ENCODE measurements at regions not wholly inside any gene's neighbourhood (a gene's known extent, or its start where the extent isn't known, plus 50 kb on each side); places are given as distances from the start of the nearest gene placed in this dataset.

DNA sequence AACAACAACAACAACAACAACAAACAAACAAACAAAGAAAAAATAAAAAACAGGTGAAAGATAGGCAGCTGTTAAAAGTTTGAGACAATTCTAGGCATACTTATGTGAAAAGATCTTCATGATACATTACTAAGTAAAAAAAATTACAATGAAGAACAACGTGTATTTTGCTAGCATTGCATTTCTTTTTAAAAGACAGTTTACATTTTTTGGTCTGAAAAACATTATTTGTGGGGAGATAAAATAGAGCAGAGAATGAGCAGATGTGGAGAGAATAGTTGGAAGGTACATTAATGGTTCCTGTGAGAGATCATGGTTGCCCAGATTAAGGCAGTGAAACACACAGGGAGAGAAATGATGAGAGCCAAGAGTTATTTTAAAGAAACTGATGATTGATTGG lies 210.2 kb upstream of the MKLN1 start:
- peaks cover 0 to 10% (median 0%) of the 10 kb centered on the region in 4 donors for H3K9me3 ChIP-seq
- no peak overlapping the region for H3K4me3 ChIP-seq
- no peak overlapping the region for H3K27ac ChIP-seq
- DNase-seq, result no peak
- TF ChIP-seq, protein P1, sequence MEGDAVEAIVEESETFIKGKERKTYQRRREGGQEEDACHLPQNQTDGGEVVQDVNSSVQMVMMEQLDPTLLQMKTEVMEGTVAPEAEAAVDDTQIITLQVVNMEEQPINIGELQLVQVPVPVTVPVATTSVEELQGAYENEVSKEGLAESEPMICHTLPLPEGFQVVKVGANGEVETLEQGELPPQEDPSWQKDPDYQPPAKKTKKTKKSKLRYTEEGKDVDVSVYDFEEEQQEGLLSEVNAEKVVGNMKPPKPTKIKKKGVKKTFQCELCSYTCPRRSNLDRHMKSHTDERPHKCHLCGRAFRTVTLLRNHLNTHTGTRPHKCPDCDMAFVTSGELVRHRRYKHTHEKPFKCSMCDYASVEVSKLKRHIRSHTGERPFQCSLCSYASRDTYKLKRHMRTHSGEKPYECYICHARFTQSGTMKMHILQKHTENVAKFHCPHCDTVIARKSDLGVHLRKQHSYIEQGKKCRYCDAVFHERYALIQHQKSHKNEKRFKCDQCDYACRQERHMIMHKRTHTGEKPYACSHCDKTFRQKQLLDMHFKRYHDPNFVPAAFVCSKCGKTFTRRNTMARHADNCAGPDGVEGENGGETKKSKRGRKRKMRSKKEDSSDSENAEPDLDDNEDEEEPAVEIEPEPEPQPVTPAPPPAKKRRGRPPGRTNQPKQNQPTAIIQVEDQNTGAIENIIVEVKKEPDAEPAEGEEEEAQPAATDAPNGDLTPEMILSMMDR (IDR thresholded peaks at IDR 0.05), result no peak
- no peak for TF ChIP-seq POLR2A (IDR thresholded peaks at IDR 0.05)
- no peaks in the 10 kb centered on the region for H3K4me1 ChIP-seq
- no peaks in the 10 kb centered on the region for H3K27me3 ChIP-seq
- no peaks in the 10 kb centered on the region for H3K36me3 ChIP-seq

DNA sequence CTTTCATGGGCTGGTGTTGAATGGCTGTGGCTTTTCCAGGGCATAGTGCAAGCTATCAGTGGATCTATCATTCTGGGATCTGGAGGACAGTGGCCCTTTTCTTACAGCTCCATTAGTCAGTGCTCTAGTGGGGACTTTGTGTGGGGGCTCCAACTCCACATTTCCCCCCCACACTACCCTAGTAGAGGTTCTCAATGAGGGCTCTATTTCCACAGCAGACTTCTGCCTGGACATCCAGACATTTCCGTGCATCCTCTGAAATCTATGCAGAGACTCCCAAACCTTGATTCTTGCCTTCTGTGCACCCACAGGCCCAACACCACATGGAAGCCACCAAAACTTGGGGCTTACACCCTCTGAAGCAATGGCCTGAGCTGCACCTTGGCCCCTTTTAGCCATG lies 208.3 kb upstream of the MKLN1 start:
- Histone ChIP-seq H3K4me3 (no peak overlapping the region), H3K9me3 (peaks cover 0 to 10% (median 0%) of the 10 kb centered on the region in 4 donors), H3K36me3 (no peaks in the 10 kb centered on the region), H3K4me1 (peaks cover 0 to under 1% (median 0%) of the 10 kb centered on the region in 4 donors), H3K27ac (no peak overlapping the region), H3K27me3 (no peaks in the 10 kb centered on the region)
- DNase-seq, result no peak
- TF ChIP-seq, protein P1 (IDR thresholded peaks at IDR 0.05), result no peak
- TF ChIP-seq POLR2A (IDR thresholded peaks at IDR 0.05), result no peak

DNA sequence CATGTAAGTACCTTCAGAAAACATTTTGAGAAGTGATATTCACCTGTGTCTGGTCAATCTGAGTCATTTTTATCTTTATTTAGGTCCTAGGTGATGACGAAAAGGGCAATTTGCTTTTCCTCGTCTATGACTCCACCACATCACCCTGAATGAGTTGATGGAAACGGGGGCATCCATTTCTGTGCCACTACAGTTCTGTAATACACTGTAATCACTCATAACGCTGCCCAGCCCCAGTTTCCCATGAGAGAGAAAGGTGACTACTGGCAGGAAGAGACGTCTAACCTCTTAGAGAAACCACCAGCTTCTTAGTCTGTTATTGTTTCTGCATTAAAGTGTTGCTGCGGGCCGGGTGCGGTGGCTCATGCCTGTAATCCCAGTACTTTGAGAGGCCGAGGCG lies 205.3 kb upstream of the MKLN1 start:
- no peak overlapping the region for H3K4me3 ChIP-seq
- no peaks in the 10 kb centered on the region for H3K27me3 ChIP-seq
- DNase-seq, result peak in 1 of 3 donors; percentile 37
- H3K4me1 ChIP-seq, result peaks cover 0 to 5% (median 0%) of the 10 kb centered on the region in 4 donors
- H3K9me3 ChIP-seq, result peaks cover 0 to 10% (median 0%) of the 10 kb centered on the region in 4 donors
- no peak for TF ChIP-seq POLR2A (IDR thresholded peaks at IDR 0.05)
- TF ChIP-seq, protein P1 (IDR thresholded peaks at IDR 0.05), result no peak
- no peaks in the 10 kb centered on the region for H3K36me3 ChIP-seq
- H3K27ac ChIP-seq, result peak overlapping the region in 1 of 4 donors; percentile 72

DNA sequence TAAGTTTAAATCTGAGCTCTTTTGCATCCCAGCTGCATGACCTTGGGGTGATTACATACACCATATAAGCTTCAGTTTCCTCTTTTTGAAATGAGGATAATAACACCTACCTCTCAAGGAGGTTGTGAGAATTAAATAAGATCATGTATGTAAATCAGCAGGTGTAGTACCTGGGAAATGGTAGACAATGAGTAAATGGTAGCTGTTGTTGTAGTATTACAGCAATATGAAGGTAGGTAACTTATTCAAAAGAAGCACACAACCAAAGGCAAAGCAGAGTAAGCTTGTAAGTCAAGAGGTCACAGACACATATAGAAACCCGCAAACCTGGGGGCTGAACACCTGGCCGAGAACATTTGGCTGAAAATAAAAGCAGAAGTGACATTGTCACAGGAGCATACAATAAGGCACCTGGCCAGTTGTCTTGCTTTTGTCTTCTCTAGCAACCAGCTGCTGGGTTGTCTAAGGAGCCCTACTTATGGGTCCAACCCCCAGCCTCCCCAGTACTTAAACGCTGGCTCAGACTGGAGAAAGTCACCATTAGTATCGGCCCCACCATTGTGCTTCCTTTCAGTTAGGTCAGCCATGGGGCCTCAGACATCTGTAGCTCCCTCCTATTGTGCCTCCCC lies 203.6 kb upstream of the MKLN1 start:
- H3K27me3 ChIP-seq, result no peaks in the 10 kb centered on the region
- no peak overlapping the region for H3K4me3 ChIP-seq
- DNase-seq, result peak in 2 of 3 donors; percentile 83 to 85
- TF ChIP-seq POLR2A (IDR thresholded peaks at IDR 0.05), result no peak
- peaks cover 0 to 7% (median 0%) of the 10 kb centered on the region in 4 donors for H3K9me3 ChIP-seq
- peaks cover 0 to 5% (median 0%) of the 10 kb centered on the region in 4 donors for H3K4me1 ChIP-seq
- H3K27ac ChIP-seq, result peak overlapping the region in 1 of 4 donors; percentile 72
- no peaks in the 10 kb centered on the region for H3K36me3 ChIP-seq

DNA sequence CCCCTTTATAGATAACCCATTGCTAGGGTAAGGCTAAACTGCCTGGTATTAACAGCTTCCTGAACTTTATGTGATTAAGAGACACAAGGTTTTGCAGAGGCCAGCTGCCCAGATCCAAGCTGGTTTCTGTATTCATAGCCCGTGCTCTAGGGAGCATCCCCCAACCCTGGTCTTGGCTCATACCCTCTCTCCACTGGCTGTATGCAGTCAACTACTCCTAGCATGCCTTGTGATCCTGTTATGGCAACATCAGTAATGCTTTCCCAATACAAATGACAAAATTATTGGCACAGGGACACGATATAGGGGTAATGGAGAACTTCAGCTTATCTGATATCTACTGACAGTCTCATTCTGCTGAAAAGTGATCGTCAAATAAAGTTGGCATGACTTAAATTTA lies 202.8 kb upstream of the MKLN1 start:
- no peak for TF ChIP-seq POLR2A (IDR thresholded peaks at IDR 0.05)
- TF ChIP-seq, protein P1 (IDR thresholded peaks at IDR 0.05), result no peak
- H3K9me3 ChIP-seq, result no peaks in the 10 kb centered on the region
- DNase-seq, result no peak
- no peak overlapping the region for H3K4me3 ChIP-seq
- peaks cover 0 to 5% (median 0%) of the 10 kb centered on the region in 4 donors for H3K4me1 ChIP-seq
- H3K36me3 ChIP-seq, result no peaks in the 10 kb centered on the region
- no peaks in the 10 kb centered on the region for H3K27me3 ChIP-seq
- peak overlapping the region in 1 of 4 donors; percentile 72 for H3K27ac ChIP-seq

DNA sequence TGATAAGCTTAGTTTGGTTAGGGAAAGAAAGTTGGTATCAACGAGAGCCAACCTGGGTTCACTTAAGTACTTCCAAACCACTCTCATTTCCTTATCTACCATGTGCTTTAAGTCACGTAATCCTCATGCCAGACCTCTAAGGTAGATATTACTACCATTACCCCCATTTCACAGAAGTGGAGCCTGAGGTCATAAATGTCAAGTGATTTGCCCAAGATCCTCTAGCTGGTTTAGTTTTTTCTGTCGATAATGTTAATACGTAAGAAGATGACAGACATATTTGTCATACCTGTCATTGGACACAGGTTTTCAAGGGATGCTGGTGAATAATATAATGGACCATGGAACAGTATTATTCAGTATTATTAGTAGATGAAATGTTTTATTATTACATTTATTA lies 197.4 kb upstream of the MKLN1 start:
- no peaks in the 10 kb centered on the region for H3K36me3 ChIP-seq
- no peak for DNase-seq
- H3K9me3 ChIP-seq, result no peaks in the 10 kb centered on the region
- no peaks in the 10 kb centered on the region for H3K27me3 ChIP-seq
- no peaks in the 10 kb centered on the region for H3K4me1 ChIP-seq
- no peak overlapping the region for H3K27ac ChIP-seq
- no peak overlapping the region for H3K4me3 ChIP-seq
- TF ChIP-seq, protein P1 (IDR thresholded peaks at IDR 0.05), result no peak

Measured in Peyer's patch (tissue), 4 donors.